ENCODE measurements at regions not wholly inside any gene's neighbourhood (a gene's known extent, or its start where the extent isn't known, plus 50 kb on each side); places are given as distances from the start of the nearest gene placed in this dataset.

DNA sequence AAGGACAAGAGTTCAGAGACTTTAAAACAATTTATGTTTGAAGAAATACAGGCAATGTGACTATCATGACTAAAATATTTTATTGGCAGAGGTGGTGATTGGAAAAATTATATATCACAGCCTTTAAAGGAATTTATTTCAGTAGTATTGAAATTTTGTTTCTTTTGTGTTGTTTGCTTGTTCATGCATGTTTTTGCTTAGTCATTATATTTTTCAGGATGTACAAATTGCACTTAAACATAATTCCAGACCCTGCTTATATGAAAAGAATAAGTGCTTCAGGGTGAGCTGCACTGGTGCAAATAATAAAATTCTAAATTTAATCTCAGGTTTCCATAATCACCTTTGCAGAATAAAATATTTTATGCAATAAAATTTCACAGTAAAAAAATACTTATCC lies 283.3 kb downstream of the PPP1R3A start:
- TF ChIP-seq, protein P1, sequence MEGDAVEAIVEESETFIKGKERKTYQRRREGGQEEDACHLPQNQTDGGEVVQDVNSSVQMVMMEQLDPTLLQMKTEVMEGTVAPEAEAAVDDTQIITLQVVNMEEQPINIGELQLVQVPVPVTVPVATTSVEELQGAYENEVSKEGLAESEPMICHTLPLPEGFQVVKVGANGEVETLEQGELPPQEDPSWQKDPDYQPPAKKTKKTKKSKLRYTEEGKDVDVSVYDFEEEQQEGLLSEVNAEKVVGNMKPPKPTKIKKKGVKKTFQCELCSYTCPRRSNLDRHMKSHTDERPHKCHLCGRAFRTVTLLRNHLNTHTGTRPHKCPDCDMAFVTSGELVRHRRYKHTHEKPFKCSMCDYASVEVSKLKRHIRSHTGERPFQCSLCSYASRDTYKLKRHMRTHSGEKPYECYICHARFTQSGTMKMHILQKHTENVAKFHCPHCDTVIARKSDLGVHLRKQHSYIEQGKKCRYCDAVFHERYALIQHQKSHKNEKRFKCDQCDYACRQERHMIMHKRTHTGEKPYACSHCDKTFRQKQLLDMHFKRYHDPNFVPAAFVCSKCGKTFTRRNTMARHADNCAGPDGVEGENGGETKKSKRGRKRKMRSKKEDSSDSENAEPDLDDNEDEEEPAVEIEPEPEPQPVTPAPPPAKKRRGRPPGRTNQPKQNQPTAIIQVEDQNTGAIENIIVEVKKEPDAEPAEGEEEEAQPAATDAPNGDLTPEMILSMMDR (IDR thresholded peaks at IDR 0.05): no peak
- no peak for TF ChIP-seq POLR2A (IDR thresholded peaks at IDR 0.05)
